ENCODE measurements at regions not wholly inside any gene's neighbourhood (a gene's known extent, or its start where the extent isn't known, plus 50 kb on each side); places are given as distances from the start of the nearest gene placed in this dataset.

DNA sequence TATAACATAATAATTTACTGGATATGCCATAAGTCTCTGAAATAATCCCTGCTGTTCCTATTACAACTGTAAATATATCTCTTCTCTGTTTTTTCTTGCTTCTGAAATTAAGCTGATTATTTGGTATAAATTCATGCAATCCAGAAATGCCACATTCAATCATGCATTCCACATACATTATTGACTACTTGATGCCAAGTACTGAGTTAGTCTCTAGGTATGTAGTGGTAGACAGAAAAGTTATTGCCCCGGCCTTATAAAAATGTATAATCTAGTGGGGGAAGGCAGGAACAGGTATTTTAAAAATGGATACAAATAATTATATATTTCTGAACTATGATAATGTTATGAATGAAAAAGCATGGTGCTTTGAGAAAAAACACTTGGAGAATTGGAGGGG is 338.6 kb upstream of the SNX7 start:
- TF ChIP-seq, protein P1, sequence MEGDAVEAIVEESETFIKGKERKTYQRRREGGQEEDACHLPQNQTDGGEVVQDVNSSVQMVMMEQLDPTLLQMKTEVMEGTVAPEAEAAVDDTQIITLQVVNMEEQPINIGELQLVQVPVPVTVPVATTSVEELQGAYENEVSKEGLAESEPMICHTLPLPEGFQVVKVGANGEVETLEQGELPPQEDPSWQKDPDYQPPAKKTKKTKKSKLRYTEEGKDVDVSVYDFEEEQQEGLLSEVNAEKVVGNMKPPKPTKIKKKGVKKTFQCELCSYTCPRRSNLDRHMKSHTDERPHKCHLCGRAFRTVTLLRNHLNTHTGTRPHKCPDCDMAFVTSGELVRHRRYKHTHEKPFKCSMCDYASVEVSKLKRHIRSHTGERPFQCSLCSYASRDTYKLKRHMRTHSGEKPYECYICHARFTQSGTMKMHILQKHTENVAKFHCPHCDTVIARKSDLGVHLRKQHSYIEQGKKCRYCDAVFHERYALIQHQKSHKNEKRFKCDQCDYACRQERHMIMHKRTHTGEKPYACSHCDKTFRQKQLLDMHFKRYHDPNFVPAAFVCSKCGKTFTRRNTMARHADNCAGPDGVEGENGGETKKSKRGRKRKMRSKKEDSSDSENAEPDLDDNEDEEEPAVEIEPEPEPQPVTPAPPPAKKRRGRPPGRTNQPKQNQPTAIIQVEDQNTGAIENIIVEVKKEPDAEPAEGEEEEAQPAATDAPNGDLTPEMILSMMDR (IDR thresholded peaks at IDR 0.05), result no peak
- TF ChIP-seq POLR2A (IDR thresholded peaks at IDR 0.05), result no peak

Measured in adrenal gland (tissue), 5 donors.